ENCODE measurements at regions not wholly inside any gene's neighbourhood (a gene's known extent, or its start where the extent isn't known, plus 50 kb on each side); places are given as distances from the start of the nearest gene placed in this dataset.

DNA sequence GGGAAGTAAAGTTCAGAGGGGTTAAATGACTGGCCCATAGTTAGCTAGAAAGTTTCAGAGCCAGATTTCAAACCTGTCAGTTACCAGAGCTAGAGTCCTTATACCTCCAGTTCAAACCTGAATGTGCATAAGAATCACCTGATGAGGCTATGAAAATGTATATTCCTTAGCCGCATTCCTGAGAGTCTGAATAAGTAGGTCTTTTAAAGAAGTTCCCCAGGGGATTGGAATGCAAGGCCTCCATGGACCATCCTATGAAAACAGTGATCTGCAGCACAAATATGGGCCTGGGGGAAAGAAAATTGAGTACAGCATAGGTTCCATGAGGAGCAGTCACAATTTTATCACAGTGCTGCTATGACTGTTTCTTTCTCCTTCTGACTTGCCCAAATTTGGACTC, 263.9 kb upstream of the CXorf66 start:
- TF ChIP-seq, protein P1, sequence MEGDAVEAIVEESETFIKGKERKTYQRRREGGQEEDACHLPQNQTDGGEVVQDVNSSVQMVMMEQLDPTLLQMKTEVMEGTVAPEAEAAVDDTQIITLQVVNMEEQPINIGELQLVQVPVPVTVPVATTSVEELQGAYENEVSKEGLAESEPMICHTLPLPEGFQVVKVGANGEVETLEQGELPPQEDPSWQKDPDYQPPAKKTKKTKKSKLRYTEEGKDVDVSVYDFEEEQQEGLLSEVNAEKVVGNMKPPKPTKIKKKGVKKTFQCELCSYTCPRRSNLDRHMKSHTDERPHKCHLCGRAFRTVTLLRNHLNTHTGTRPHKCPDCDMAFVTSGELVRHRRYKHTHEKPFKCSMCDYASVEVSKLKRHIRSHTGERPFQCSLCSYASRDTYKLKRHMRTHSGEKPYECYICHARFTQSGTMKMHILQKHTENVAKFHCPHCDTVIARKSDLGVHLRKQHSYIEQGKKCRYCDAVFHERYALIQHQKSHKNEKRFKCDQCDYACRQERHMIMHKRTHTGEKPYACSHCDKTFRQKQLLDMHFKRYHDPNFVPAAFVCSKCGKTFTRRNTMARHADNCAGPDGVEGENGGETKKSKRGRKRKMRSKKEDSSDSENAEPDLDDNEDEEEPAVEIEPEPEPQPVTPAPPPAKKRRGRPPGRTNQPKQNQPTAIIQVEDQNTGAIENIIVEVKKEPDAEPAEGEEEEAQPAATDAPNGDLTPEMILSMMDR (IDR thresholded peaks at IDR 0.05; ENCODE audit: extremely low read depth in 1 of 2, insufficient read depth in 1 of 2, low read depth in 1 of 2, low read length in 2 of 2): no peak
- TF ChIP-seq FOS (IDR thresholded peaks at IDR 0.05; ENCODE audit: borderline replicate concordance, insufficient read depth, low read length) (no peak), POLR2A (IDR thresholded peaks at IDR 0.05; ENCODE audit: low read depth, low read length) (no peak), EZH2 (IDR thresholded peaks at IDR 0.05; ENCODE audit: borderline replicate concordance, low read depth, low read length, severe bottlenecking) (no peak), POLR2AphosphoS5 (IDR thresholded peaks at IDR 0.05; ENCODE audit: insufficient read depth, low read depth, low read length) (no peak), JUN (IDR thresholded peaks at IDR 0.05; ENCODE audit: borderline replicate concordance, insufficient read depth, insufficient read length, low read depth) (no peak)
- TF ChIP-seq, protein P2, sequence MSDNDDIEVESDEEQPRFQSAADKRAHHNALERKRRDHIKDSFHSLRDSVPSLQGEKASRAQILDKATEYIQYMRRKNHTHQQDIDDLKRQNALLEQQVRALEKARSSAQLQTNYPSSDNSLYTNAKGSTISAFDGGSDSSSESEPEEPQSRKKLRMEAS (IDR thresholded peaks at IDR 0.05; ENCODE audit: insufficient read depth, insufficient read length): no peak

Data from endothelial cell of umbilical vein (primary cell).